Stimulated activated naive CD8-positive, alpha-beta T cell treated with anti-CD3 and anti-CD28 coated beads, Interleukin-15, Interleukin-2, amounts not matched to agents 100 U/mL and 50 U/mL, for 24 hours (primary cell): ENCODE measurements at regions not wholly inside any gene's neighbourhood (a gene's known extent, or its start where the extent isn't known, plus 50 kb on each side); places are given as distances from the start of the nearest gene placed in this dataset.
A peak's percentile ranks its signal among the peaks of the same experiment; 100 is the strongest.

Experiments used
- ATAC-seq: fragments of 150-1000 bp; cut with Tn5 transposase; one replicate; pipeline ENCODE4 v1.10.0; 2021
- DNase-seq: peaks from one replicate; pipeline ENCODE4 v3.0.0; 2021

- DNase-seq = peak; percentile 25
- peak; percentile 92 for ATAC-seq
Observed at GRCh38 chr5:124583469-124584350, 162.7 kb downstream of the ZNF608 start.

- DNase-seq = no peak
- ATAC-seq = no peak
Observed at GRCh38 chr5:124582561-124582840, 163.9 kb downstream of the ZNF608 start.

DNA sequence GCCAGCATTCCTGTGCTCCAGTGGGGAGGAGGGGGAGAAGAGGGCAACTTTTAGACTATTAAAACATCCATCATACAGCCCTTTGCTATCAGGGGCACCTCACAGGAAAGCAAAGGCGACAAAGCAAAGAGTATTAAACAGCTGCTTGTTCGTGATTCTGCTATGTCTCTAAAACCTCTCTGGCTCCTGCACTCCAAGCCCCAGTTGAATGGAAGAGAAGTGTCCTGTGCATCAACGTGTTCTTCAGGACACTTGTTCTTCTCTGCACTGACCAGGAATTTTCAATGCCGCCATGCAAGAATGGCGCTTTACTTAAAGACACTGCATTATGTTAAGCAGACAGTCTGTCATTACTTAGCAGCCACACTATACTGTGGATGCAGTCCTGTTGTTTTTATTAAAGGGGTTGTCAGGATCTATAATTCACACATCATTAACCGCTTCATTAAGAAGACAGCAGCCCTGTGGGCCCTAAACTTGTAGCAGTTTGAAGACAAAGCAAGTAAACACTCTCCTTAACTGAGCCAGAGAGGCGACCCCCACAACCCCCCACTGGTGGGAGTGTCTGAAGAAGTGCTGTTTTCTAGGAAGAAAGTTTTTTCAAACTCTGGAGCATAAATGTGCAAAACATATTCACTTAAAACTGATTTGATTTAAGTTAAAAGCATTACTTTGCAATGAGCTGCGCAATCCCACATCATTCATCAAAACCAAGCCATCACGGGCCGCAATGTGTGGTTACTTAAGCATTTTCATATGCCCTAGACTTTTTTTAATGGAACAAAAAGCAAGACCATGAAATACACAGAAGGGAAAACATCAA lies 164.5 kb downstream of the ZNF608 start:
- DNase-seq (no peak), ATAC-seq (no peak)

GRCh38 chr5:124580925-124581737 lies 165.3 kb downstream of the ZNF608 start:
- no peak for DNase-seq
- no peak for ATAC-seq

DNA sequence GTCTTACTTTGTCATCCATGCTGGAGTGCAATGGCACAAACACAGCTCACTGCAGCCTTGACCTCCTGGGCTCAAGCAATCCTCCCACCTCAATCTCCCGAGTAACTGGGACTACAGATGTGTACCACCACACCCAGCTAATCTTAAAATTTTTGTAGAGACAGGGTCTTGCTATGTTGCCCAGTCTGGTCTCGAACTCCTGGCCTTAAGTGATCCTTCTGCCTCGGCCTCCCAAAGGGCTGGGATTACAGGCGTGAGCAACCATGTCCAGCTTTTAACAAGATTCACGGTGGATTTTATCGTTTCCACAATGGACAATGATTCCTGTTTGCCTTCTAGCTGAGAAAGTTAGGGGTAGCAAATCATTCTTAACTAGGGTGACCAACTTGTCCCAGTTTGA lies 165.9 kb downstream of the ZNF608 start:
- DNase-seq (no peak), ATAC-seq (no peak)

DNA sequence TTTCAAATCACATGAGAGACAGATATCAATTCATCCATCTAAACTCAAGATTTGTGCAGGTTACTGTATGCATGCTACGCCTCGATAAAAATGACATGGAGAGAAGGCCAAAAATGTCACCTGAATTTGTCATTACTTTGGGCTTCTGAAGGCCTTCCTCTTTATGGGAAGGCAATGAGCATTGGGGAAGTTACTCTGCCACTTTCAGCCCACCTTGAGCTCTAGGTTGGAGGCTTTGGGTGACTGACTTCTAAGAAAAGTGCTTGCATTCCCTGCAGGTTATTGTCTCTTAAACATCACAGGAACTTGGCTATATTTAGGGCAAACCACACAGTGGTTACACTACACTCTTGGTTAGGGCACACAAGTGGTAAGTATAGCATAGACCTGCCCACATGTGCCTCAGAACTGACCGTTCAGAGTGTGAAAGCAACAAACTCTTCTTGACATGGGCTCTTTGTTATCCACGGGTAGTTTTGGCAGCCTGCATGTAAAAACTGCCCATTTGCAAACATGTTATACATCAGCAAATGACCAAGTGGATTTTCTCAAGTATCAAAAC lies 169.5 kb downstream of the ZNF608 start:
- no peak for DNase-seq
- no peak for ATAC-seq

DNA sequence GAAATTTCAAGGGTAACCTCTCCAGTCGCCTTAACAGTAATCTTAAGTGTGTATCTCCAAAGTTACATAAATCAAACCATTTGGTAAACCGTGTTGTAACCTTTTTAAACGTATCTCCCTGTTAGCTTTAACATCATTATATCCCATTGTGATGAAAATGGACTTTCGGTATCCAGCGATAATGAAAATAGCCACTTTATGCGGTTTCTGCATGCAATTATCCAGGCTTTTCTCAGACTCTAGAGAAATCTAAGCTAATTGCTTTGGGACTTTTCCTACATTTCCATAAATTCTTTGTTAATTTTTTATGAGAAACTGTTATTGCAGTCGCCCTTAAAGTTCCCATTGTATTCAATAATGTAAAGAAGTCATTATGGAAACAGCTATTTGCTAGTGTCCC lies 170.7 kb downstream of the ZNF608 start:
- DNase-seq (no peak), ATAC-seq (no peak)

GRCh38 chr5:124574521-124575436 lies 171.7 kb downstream of the ZNF608 start:
- ATAC-seq (no peak), DNase-seq (no peak)

DNA sequence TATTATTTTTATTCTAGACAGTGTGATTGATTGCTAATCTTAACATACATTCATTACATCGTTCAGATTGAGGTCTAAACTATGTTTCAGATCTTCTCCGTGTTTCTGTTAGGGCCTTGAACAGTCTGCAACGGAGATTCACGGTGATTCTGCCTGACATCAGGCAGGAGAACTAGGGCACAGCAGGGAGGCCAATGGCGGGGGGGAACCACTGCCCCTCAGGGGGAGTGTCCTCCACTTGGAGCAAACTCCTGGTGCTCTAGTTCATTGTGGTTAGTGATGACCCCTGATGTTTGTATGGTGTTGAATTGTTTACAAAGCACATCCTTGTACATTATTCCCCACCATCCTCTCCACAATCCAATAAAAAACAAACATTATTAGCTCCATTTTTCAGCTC lies 173.5 kb downstream of the ZNF608 start:
- no peak for ATAC-seq

DNA sequence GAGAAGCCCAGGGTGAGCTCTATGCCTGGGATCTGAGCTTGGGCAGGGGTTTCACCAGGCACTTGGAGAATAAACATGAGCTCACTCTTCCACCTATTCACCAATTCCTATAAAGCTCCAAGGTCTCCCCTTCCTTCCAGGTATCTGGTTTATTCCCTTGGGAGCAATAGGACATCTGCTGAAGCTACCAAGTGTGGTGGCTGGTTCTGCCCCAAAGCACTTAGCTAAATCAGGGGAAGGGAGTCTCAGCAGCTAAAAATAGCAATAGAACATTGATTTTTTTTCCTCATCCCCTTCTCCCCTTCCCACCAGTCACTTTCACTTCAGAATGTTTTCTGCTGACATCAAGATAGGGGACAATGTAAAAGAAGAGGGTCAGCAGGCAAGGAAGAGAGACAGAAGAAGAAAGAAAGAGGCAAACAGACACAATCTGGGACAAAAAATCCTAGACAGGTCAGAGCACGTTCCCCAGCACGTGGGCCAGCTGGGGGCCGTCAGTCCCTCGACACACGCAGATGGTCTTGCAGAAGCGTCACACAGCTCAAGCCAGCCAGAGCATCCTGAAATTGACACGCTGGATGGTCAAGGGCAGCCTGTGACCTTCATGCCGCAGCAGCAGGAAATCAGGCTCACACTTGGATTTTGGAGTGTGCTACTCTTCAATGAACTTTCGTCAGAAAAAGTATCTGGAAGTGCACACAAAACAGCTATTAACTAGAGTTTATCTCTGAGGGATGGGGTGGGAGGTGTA lies 176.0 kb downstream of the ZNF608 start:
- ATAC-seq (no peak), DNase-seq (no peak)

More for the DNA sequence above, 173.5 kb downstream of the ZNF608 start:
- no peak for DNase-seq

GRCh38 chr5:124566875-124567450 lies 179.5 kb downstream of the ZNF608 start:
- DNase-seq (no peak), ATAC-seq (no peak)

- ATAC-seq (no peak), DNase-seq (no peak)
Observed at GRCh38 chr5:124561451-124561850, 185.0 kb downstream of the ZNF608 start.

- ATAC-seq (no peak), DNase-seq (no peak)
Observed at GRCh38 chr5:124560370-124560769, 186.1 kb downstream of the ZNF608 start.

GRCh38 chr5:124557761-124558160 lies 188.7 kb downstream of the ZNF608 start:
- DNase-seq (no peak), ATAC-seq (no peak)

DNA sequence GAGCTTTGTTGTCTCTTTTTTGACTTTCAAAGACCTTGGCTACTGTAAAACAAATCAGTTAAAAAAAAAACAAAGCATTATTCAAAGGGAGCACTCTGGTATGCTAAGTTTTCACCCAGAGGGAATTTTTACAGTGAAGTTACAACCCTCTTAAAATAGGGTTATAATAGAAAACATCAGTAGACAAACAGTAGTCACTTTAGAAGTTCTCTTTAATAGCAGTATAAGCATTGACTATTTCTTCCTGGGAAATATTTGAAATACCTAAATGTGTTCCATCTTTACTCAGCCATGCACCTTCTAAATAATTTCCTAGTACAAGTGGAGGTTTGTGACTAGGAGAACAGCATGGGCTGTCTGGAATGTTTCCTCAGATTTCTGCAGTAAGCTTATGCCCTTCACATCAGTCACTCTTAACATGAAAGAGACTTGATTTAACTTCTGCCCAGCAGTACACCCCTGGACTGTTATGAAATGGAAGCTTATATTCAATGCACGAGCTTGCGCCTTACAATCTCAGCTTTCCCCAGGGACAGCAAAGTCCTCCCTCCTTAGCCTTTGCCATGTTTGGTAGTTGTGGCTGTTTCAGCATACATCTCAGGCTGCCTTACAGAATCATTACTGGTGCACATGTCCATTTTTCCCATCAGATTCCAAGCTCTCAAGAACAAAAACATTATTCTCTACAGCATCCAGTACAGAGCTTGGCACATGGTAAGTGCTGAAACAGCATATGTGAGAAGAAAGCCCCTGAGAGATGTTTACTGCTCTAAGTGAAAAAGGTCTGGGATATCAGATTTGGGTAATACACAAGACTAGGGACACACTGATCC lies 191.5 kb downstream of the ZNF608 start:
- no peak for DNase-seq
- no peak for ATAC-seq

- DNase-seq (no peak), ATAC-seq (no peak)
Observed at GRCh38 chr5:124553911-124554310, 192.5 kb downstream of the ZNF608 start.

GRCh38 chr5:124552526-124552925 lies 193.9 kb downstream of the ZNF608 start:
- DNase-seq (no peak), ATAC-seq (no peak)

DNA sequence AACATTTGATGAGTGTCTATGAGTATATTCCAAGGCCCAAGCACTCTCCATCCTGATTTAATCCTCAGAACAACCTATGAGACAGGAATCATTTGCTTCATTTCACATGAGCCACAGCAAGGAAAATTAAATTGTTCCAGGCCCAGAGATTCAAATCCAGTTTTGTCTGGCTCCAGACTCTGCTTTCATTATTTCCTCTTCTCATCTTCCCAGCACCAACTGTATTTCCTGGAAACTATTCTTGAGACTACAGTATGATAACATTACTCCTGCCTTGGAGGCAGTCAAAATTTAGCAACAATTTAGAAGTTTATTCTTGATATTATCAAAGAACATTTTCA lies 194.5 kb downstream of the ZNF608 start:
- no peak for DNase-seq
- no peak for ATAC-seq

DNA sequence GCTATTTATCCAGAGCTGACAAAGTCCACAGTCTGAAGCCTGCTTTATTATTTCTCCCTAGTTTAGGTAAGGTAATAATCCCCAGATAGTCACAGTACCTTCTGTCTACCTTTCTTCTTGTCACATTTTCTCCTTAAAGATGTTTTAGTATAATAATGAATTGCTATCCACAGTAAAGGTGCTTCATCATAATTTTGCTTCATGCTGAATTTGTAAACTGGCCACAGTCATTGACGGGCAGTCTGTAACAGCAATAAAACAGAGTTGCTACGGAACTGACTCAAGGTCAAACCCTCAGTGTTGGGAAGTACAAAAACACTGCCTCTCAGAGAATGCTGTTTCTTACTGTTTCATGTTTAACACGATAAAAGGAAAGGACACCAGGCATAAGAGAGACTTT lies 195.7 kb downstream of the ZNF608 start:
- no peak for ATAC-seq
- DNase-seq = no peak
